Neutrophil (primary cell): ENCODE measurements at regions not wholly inside any gene's neighbourhood (a gene's known extent, or its start where the extent isn't known, plus 50 kb on each side); places are given as distances from the start of the nearest gene placed in this dataset.

Experiments
- H3K27ac ChIP-seq: fragments of 200-600 bp; sonication (generic); 2 replicates; pipeline ENCODE4 v1.5.1; 2016; ENCODE audit warnings: mild to moderate bottlenecking, moderate library complexity
- H3K27me3 ChIP-seq: fragments of 200-600 bp; sonication (generic); 2 replicates; pipeline ENCODE4 v1.6.0; 2016; ENCODE audit warnings: mild to moderate bottlenecking
- H3K36me3 ChIP-seq: fragments of 200-600 bp; sonication (generic); 2 replicates; pipeline ENCODE4 v1.5.1; 2017
- H3K4me1 ChIP-seq, 2 experiments: fragments of 200-600 bp in 1 of 2; sonication (generic) in 1 of 2; 1 replicate in 1 of 2; 2 replicates in 1 of 2; pipeline versions ENCODE4 v1.5.1 to v1.6.1; 2013 to 2016; ENCODE audit warnings: low read depth in 1 of 2, low read length in 1 of 2, mild to moderate bottlenecking in 1 of 2, moderate library complexity in 1 of 2; ENCODE audit not compliant: control insufficient read depth in 1 of 2, insufficient read depth in 1 of 2
- H3K4me3 ChIP-seq, 2 experiments: fragments of 200-600 bp in 1 of 2; sonication (generic) in 1 of 2; 1 replicate in 1 of 2; 2 replicates in 1 of 2; pipeline ENCODE4 v1.5.1; 2013 to 2016; ENCODE audit warnings: low read depth in 1 of 2, low read length in 1 of 2, mild to moderate bottlenecking in 1 of 2, moderate library complexity in 1 of 2
- H3K9me3 ChIP-seq: fragments of 200-600 bp; sonication (generic); 2 replicates; pipeline ENCODE4 v1.5.1; 2016
- CTCF ChIP-seq: fragments of 200-600 bp; sonication (generic); IDR thresholded peaks from 2 replicates; pipeline ENCODE4 v1.5.1; 2016; ENCODE audit warnings: antibody characterized with exemption

GRCh38 chr6:137784583-137784982 lies 82.5 kb upstream of the TNFAIP3 start:
- H3K4me1 ChIP-seq, result peaks cover 0 to 4% of the 10 kb centered on the region in 2 experiments
- H3K9me3 ChIP-seq, result no peaks in the 10 kb centered on the region
- H3K27me3 ChIP-seq, result no peaks in the 10 kb centered on the region
- H3K4me3 ChIP-seq, result no peak overlapping the region
- H3K27ac ChIP-seq, result no peak overlapping the region
- TF ChIP-seq CTCF, result no peak
- H3K36me3 ChIP-seq, result no peaks in the 10 kb centered on the region

- Histone ChIP-seq H3K9me3 (no peaks in the 10 kb centered on the region), H3K27me3 (no peaks in the 10 kb centered on the region), H3K4me1 (peaks cover 0 to 23% of the 10 kb centered on the region in 2 experiments), H3K4me3 (no peak overlapping the region), H3K36me3 (no peaks in the 10 kb centered on the region), H3K27ac (no peak overlapping the region)
- no peak for TF ChIP-seq CTCF
Measured at GRCh38 chr6:137787016-137787415, 80.0 kb upstream of the TNFAIP3 start.

- Histone ChIP-seq H3K27me3 (no peaks in the 10 kb centered on the region), H3K4me1 (peaks cover 0 to 23% of the 10 kb centered on the region in 2 experiments), H3K36me3 (no peaks in the 10 kb centered on the region), H3K4me3 (no peak overlapping the region), H3K27ac (no peak overlapping the region), H3K9me3 (no peaks in the 10 kb centered on the region)
- no peak for TF ChIP-seq CTCF
Measured at GRCh38 chr6:137788248-137788647, 78.8 kb upstream of the TNFAIP3 start.

- Histone ChIP-seq H3K4me1 (peaks cover 0 to 23% of the 10 kb centered on the region in 2 experiments), H3K36me3 (no peaks in the 10 kb centered on the region), H3K9me3 (no peaks in the 10 kb centered on the region), H3K4me3 (no peak overlapping the region), H3K27me3 (no peaks in the 10 kb centered on the region), H3K27ac (no peak overlapping the region)
- no peak for TF ChIP-seq CTCF
Measured at GRCh38 chr6:137791281-137792159, 75.5 kb upstream of the TNFAIP3 start.

- Histone ChIP-seq H3K4me1 (peaks cover 0 to 23% of the 10 kb centered on the region in 2 experiments), H3K4me3 (no peak overlapping the region), H3K9me3 (no peaks in the 10 kb centered on the region), H3K27me3 (no peaks in the 10 kb centered on the region), H3K27ac (no peak overlapping the region), H3K36me3 (no peaks in the 10 kb centered on the region)
- no peak for TF ChIP-seq CTCF
Measured at GRCh38 chr6:137792160-137793033, 74.7 kb upstream of the TNFAIP3 start.
